ENCODE measurements at regions not wholly inside any gene's neighbourhood (a gene's known extent, or its start where the extent isn't known, plus 50 kb on each side); places are given as distances from the start of the nearest gene placed in this dataset.

GRCh38 chr2:215831296-215831913 lies 181.9 kb downstream of the MREG start (continued):
- TF ChIP-seq HDGF (IDR thresholded peaks at IDR 0.05) (0 out of 2 replicates have a peak, but pooled peaks have one; percentile 37), ZNF384 (IDR thresholded peaks at IDR 0.05; ENCODE audit: borderline replicate concordance, low read depth, low read length) (no peak), SMARCA5 (IDR thresholded peaks at IDR 0.05) (0 out of 2 replicates have a peak, but pooled peaks have one; percentile 45), HDAC2 (IDR thresholded peaks at IDR 0.05) (no peak), IKZF1 (conservative IDR thresholded peaks at IDR 0.05) (peak; percentile 67), ZNF687 (IDR thresholded peaks at IDR 0.05) (peak; percentile 91), IKZF2 (IDR thresholded peaks at IDR 0.05) (peak; percentile 60 to 71; a peak in 2 of 4 replicates), ATF7 (IDR thresholded peaks at IDR 0.05; ENCODE audit: low read depth) (peak; percentile 69)

GRCh38 chr2:215830304-215830703 lies 183.0 kb downstream of the MREG start:
- FAIRE-seq: no peak
- H2AFZ ChIP-seq (ENCODE audit: control insufficient read depth, low read depth, low read length): no peak overlapping the region
- 36% methylated on average over 4 of the region's 4 CpGs for WGBS (ENCODE audit: insufficient coverage, insufficient replicate concordance, low lambda C conversion rate, missing lambda C conversion rate)
- peaks cover 5% of the 10 kb centered on the region for H3K4me1 ChIP-seq (ENCODE audit: control insufficient read depth, insufficient read depth, low read length)
- H3K79me2 ChIP-seq (ENCODE audit: control insufficient read depth, insufficient read depth, low read length): no peaks in the 10 kb centered on the region
- no peaks in the 10 kb centered on the region for H3K27me3 ChIP-seq (replicated peaks in 1 of 2; ENCODE audit: control insufficient read depth in 2 of 2, insufficient read depth in 2 of 2, low read length in 1 of 2)
- in situ Hi-C loops (cut with MboI): no loop called here
- no peak overlapping the region for H3K4me2 ChIP-seq (ENCODE audit: control insufficient read depth, insufficient read depth)
- DNase-seq (ENCODE audit: low read depth, low spot score): no peak
- H3K9me3 ChIP-seq (replicated peaks; ENCODE audit: control insufficient read depth, insufficient read depth, low read length): no peaks in the 10 kb centered on the region
- H3K27ac ChIP-seq (ENCODE audit: control insufficient read depth, insufficient read depth): no peak overlapping the region
- no peak for ATAC-seq
- ChIA-PET RAD21 (ENCODE audit: unreplicated experiment) (interaction anchor here (0.6 to 3.9 kb wide), 13 partner anchors 10 to 382 kb away, joined by 3 to 14 read pairs (median 4); no protein-coding TSS in a partner anchor), CTCF (interaction anchor here (0.9 to 4.3 kb wide), 14 partner anchors 10 to 376 kb away, joined by 3 to 53 read pairs (median 4); no protein-coding TSS in a partner anchor), POLR2A (interaction anchor here (0.6 to 1.2 kb wide), 2 partner anchors 19 to 502 kb away, joined by 3 to 5 read pairs; no protein-coding TSS in a partner anchor), SMC1A (ENCODE audit: uncharacterized antibody, unreplicated experiment) (interaction anchor here (0.7 to 5.0 kb wide), 25 partner anchors 9 to 376 kb away, joined by 3 to 51 read pairs (median 5); no protein-coding TSS in a partner anchor)
- intact Hi-C loops (cut with micrococcal nuclease; ENCODE audit: unreplicated experiment): loop anchor here (2.0 to 10.0 kb wide), 3 partner anchors 84 to 516 kb away; partner anchors contain the start of gene ATIC
- no peak overlapping the region for H3K9ac ChIP-seq (ENCODE audit: control insufficient read depth, insufficient read depth, low read length)
- no TSS peak for BruUV-seq (replicated peaks)
- no peaks in the 10 kb centered on the region for H3K36me3 ChIP-seq (ENCODE audit: control insufficient read depth in 2 of 2, insufficient read depth in 2 of 2, low read length in 1 of 2)
- no peaks in the 10 kb centered on the region for H4K20me1 ChIP-seq (ENCODE audit: control insufficient read depth, insufficient read depth)
- H3K4me3 ChIP-seq: no peak overlapping the region
- TF ChIP-seq PBX3 (IDR thresholded peaks at IDR 0.05; ENCODE audit: insufficient replicate concordance, low read depth, low read length) (no peak), REST (IDR thresholded peaks at IDR 0.05; ENCODE audit: low read depth, low read length) (no peak), PKNOX1 (IDR thresholded peaks at IDR 0.05) (no peak), BHLHE40 (IDR thresholded peaks at IDR 0.05; ENCODE audit: borderline replicate concordance in 1 of 2, low read depth in 2 of 2, low read length in 1 of 2) (no peak)
